ENCODE measurements at regions not wholly inside any gene's neighbourhood (a gene's known extent, or its start where the extent isn't known, plus 50 kb on each side); places are given as distances from the start of the nearest gene placed in this dataset.
"Not testable (repeated sequence)": the region's sequence is repeated elsewhere in the genome, so short reads cannot be mapped to it uniquely, and the experiment has no call there.

GRCh38 chr4:54596201-54596600, 61.6 kb upstream of the KIT start:
- peaks cover 0 to 5% (median 2%) of the 10 kb centered on the region in 3 donors for H3K27me3 Mint-ChIP-seq (ENCODE audit: low read depth in 3 of 3)
- H3K9me3 Mint-ChIP-seq, result peaks cover 0 to 9% (median 0%) of the 10 kb centered on the region in 6 donors
- H3K36me3 Mint-ChIP-seq, result no peaks in the 10 kb centered on the region
- no peaks in the 10 kb centered on the region for H3K4me1 Mint-ChIP-seq
- no peak overlapping the region for H3K27ac Mint-ChIP-seq
- no peak overlapping the region for H3K4me3 Mint-ChIP-seq
- DNase-seq, result no peak

DNA sequence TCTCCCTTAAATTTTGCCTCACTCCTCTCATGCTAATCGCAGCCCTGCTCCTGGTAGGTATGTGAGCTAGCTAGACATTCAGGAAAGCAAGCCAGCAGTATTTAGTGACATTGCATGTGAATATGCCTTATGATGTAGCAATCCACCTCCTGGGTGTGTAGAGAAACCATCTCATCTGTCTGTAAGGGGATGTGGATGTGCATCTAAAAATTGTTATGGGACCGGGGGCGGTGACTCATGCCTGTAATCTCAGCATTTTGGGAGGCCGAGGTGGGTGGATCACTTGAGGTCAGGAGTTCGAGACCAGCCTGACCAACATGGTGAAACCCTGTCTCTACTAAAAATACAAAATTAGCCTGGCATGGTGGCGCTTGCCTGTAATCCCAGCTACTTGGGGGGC, 60.1 kb upstream of the KIT start:
- DNase-seq; H3K27ac Mint-ChIP-seq; H3K4me3 Mint-ChIP-seq; H3K36me3 Mint-ChIP-seq; H3K4me1 Mint-ChIP-seq; H3K27me3 Mint-ChIP-seq (ENCODE audit: low read depth in 3 of 3); H3K9me3 Mint-ChIP-seq: not testable (repeated sequence)

GRCh38 chr4:54602175-54602574, 55.6 kb upstream of the KIT start:
- H3K27me3 Mint-ChIP-seq (ENCODE audit: low read depth in 3 of 3); H3K27ac Mint-ChIP-seq; H3K9me3 Mint-ChIP-seq; H3K4me1 Mint-ChIP-seq; H3K4me3 Mint-ChIP-seq; H3K36me3 Mint-ChIP-seq; DNase-seq: not testable (repeated sequence)

- H3K36me3 Mint-ChIP-seq, result no peaks in the 10 kb centered on the region
- H3K27ac Mint-ChIP-seq, result no peak overlapping the region
- no peak for DNase-seq
- H3K4me1 Mint-ChIP-seq, result no peaks in the 10 kb centered on the region
- H3K27me3 Mint-ChIP-seq (ENCODE audit: low read depth in 3 of 3), result peaks cover 0 to 5% (median 3%) of the 10 kb centered on the region in 3 donors
- H3K9me3 Mint-ChIP-seq, result no peaks in the 10 kb centered on the region
- H3K4me3 Mint-ChIP-seq, result no peak overlapping the region
These were observed 50.7 kb upstream of the KIT start for GRCh38 chr4:54607067-54607466.

DNA sequence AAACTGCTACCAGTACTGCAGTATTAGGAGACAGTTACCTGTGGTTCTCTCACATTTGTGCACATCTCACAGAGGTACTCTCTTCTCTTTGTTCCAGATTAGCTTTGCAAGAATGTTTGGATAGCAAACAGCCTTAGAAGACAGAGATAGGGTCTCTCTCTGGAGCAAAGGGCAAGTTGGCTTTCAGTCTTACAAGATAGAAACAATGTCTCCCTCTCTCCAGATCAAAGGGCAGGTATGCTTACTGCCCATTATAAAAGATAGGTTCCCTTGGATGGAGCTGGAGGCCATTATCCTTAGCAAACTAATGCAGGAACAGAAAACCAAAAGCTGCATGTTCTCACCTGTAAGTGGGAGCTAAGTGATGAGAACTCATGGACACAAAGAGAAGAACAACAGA, 50.2 kb upstream of the KIT start:
- H3K4me1 Mint-ChIP-seq, result no peaks in the 10 kb centered on the region
- no peaks in the 10 kb centered on the region for H3K9me3 Mint-ChIP-seq
- no peaks in the 10 kb centered on the region for H3K36me3 Mint-ChIP-seq
- H3K27me3 Mint-ChIP-seq (ENCODE audit: low read depth in 3 of 3), result peaks cover 0 to 5% (median 3%) of the 10 kb centered on the region in 3 donors
- H3K27ac Mint-ChIP-seq, result no peak overlapping the region
- no peak overlapping the region for H3K4me3 Mint-ChIP-seq
- no peak for DNase-seq
